HEK293 (cell line): ENCODE measurements at regions not wholly inside any gene's neighbourhood (a gene's known extent, or its start where the extent isn't known, plus 50 kb on each side); places are given as distances from the start of the nearest gene placed in this dataset.

Source experiments
- CTCF ChIA-PET: fragments of 350-600 bp; formaldehyde crosslinking; extraction: SDS; loops from one replicate; lab custom pipeline; 2021; ENCODE audit warnings: antibody characterized with exemption; lab: Yijun Ruan, JAX
- POLR2A ChIA-PET: fragments of 300-600 bp; formaldehyde crosslinking; extraction: SDS; loops from one replicate; lab custom pipeline; 2020; ENCODE audit warnings: antibody characterized with exemption, inconsistent platforms; lab: Yijun Ruan, JAX
- H3K27ac ChIP-seq: fragments of 200-500 bp; sonication (Bioruptor generic); 2 replicates; pipeline ENCODE4 v1.5.1; 2014; ENCODE audit warnings: low read depth, low read length, control low read depth, inconsistent platforms; ENCODE audit errors: extremely low read depth
- H3K36me3 ChIP-seq, 2 experiments: fragments of 200-500 bp in 1 of 2; sonication (Bioruptor generic) in 1 of 2; 1 replicate in 1 of 2; 2 replicates in 1 of 2; pipeline ENCODE4 v1.5.1; 2014 to 2017; ENCODE audit warnings: inconsistent platforms in 2 of 2, low read length in 2 of 2; ENCODE audit not compliant: control insufficient read depth in 2 of 2, insufficient read depth in 1 of 2
- H3K4me1 ChIP-seq: fragments of 200-500 bp; sonication (Bioruptor generic); 2 replicates; pipeline ENCODE4 v1.5.1; 2014; ENCODE audit warnings: mild to moderate bottlenecking, low read length, inconsistent platforms; ENCODE audit not compliant: control insufficient read depth, insufficient read depth
- H3K4me3 ChIP-seq: 2 replicates; pipeline ENCODE4 v1.5.1; 2011; ENCODE audit warnings: low read depth, mild to moderate bottlenecking, control low read depth, low read length, moderate library complexity
- H3K9me3 ChIP-seq: fragments of 200-500 bp; sonication (Bioruptor generic); 2 replicates; pipeline ENCODE4 v1.5.1; 2014; ENCODE audit warnings: low read depth, low read length, inconsistent platforms; ENCODE audit not compliant: control insufficient read depth, insufficient read depth
- HOXA7 ChIP-seq: sonication (generic); formaldehyde crosslinking; IDR thresholded peaks from 2 replicates; pipeline ENCODE4 v1.8.1; 2022; ENCODE audit warnings: missing genetic modification reagents, borderline replicate concordance
- HOXC10 ChIP-seq: sonication (generic); formaldehyde crosslinking; IDR thresholded peaks from 2 replicates; pipeline ENCODE4 v1.8.1; 2023; ENCODE audit warnings: mild to moderate bottlenecking, missing genetic modification reagents
- IKZF3 ChIP-seq: fragments of 450-650 bp; IDR thresholded peaks from 2 replicates; pipeline ENCODE4 v1.5.0; 2018; ENCODE audit warnings: missing biosample characterization, mild to moderate bottlenecking, missing genetic modification characterization, moderate library complexity
- KLF16 ChIP-seq: fragments of 450-650 bp; formaldehyde crosslinking; IDR thresholded peaks from 2 replicates; pipeline ENCODE4 v1.5.1; 2017; ENCODE audit warnings: missing biosample characterization, missing genetic modification characterization
- REST ChIP-seq: fragments of 450-650 bp; formaldehyde crosslinking; IDR thresholded peaks from 2 replicates; pipeline ENCODE4 v1.5.1; 2016; ENCODE audit warnings: missing biosample characterization, missing genetic modification characterization
- SALL2 ChIP-seq: fragments of 450-650 bp; formaldehyde crosslinking; IDR thresholded peaks from 2 replicates; pipeline ENCODE4 v1.5.0; 2017; ENCODE audit warnings: missing biosample characterization, mild to moderate bottlenecking, missing genetic modification characterization, borderline replicate concordance
- SCRT2 ChIP-seq: fragments of 450-650 bp; formaldehyde crosslinking; IDR thresholded peaks from 2 replicates; pipeline ENCODE4 v1.5.1; 2016; ENCODE audit warnings: missing biosample characterization, missing genetic modification characterization
- SETDB1 ChIP-seq: IDR thresholded peaks from one replicate; pipeline ENCODE4 v1.6.1; 2017; ENCODE audit warnings: mild to moderate bottlenecking, low read length, moderate library complexity, mixed read lengths; ENCODE audit not compliant: insufficient read length
- ZBTB21 ChIP-seq: fragments of 450-650 bp; formaldehyde crosslinking; IDR thresholded peaks from 2 replicates; pipeline ENCODE4 v1.5.1; 2017; ENCODE audit warnings: missing biosample characterization, missing genetic modification characterization
- ZBTB26 ChIP-seq: fragments of 450-650 bp; formaldehyde crosslinking; optimal IDR thresholded peaks from 2 replicates; pipeline ENCODE3; 2016; ENCODE audit warnings: missing biosample characterization, mild to moderate bottlenecking, missing genetic modification characterization
- ZBTB8A ChIP-seq: fragments of 450-650 bp; formaldehyde crosslinking; IDR thresholded peaks from 2 replicates; pipeline ENCODE4 v1.5.1; 2016; ENCODE audit warnings: missing biosample characterization, missing genetic modification characterization
- ZNF121 ChIP-seq: fragments of 450-650 bp; formaldehyde crosslinking; IDR thresholded peaks from 2 replicates; pipeline ENCODE4 v1.5.1; 2016; ENCODE audit warnings: missing biosample characterization, missing genetic modification characterization
- ZNF138 ChIP-seq: fragments of 450-650 bp; formaldehyde crosslinking; IDR thresholded peaks from 2 replicates; pipeline ENCODE4 v1.5.1; 2016; ENCODE audit warnings: missing biosample characterization, missing genetic modification characterization, borderline replicate concordance
- ZNF211 ChIP-seq: fragments of 450-650 bp; formaldehyde crosslinking; IDR thresholded peaks from 2 replicates; pipeline ENCODE4 v1.5.1; 2016; ENCODE audit warnings: low read depth, missing biosample characterization, missing genetic modification characterization
- ZNF26 ChIP-seq: fragments of 450-650 bp; formaldehyde crosslinking; IDR thresholded peaks from 2 replicates; pipeline ENCODE4 v1.5.1; 2016; ENCODE audit warnings: missing biosample characterization, missing genetic modification characterization
- ZNF280C ChIP-seq: fragments of 450-650 bp; formaldehyde crosslinking; IDR thresholded peaks from 2 replicates; pipeline ENCODE4 v1.5.1; 2016; ENCODE audit warnings: missing biosample characterization, missing genetic modification characterization
- ZNF354C ChIP-seq: fragments of 450-650 bp; formaldehyde crosslinking; IDR thresholded peaks from 2 replicates; pipeline ENCODE4 v1.5.1; 2016; ENCODE audit warnings: missing biosample characterization, missing genetic modification characterization, low read depth, borderline replicate concordance
- ZNF521 ChIP-seq: fragments of 450-650 bp; formaldehyde crosslinking; IDR thresholded peaks from 2 replicates; pipeline ENCODE4 v1.5.1; 2017; ENCODE audit warnings: missing biosample characterization, mild to moderate bottlenecking, missing genetic modification characterization
- ZNF580 ChIP-seq: fragments of 450-650 bp; formaldehyde crosslinking; IDR thresholded peaks from 2 replicates; pipeline ENCODE4 v1.5.1; 2016; ENCODE audit warnings: missing biosample characterization, missing genetic modification characterization
- ZNF596 ChIP-seq: fragments of 450-650 bp; IDR thresholded peaks from 2 replicates; pipeline ENCODE4 v1.5.0; 2018; ENCODE audit warnings: missing biosample characterization, mild to moderate bottlenecking, missing genetic modification characterization, moderate library complexity
- ZNF707 ChIP-seq: fragments of 450-650 bp; formaldehyde crosslinking; IDR thresholded peaks from 2 replicates; pipeline ENCODE4 v1.5.1; 2016; ENCODE audit warnings: missing biosample characterization, missing genetic modification characterization
- ZNF776 ChIP-seq: fragments of 450-650 bp; formaldehyde crosslinking; IDR thresholded peaks from 2 replicates; pipeline ENCODE4 v1.5.0; 2017; ENCODE audit warnings: missing biosample characterization, missing genetic modification characterization, borderline replicate concordance
- ZSCAN23 ChIP-seq: fragments of 450-650 bp; formaldehyde crosslinking; IDR thresholded peaks from 2 replicates; pipeline ENCODE4 v1.5.1; 2016; ENCODE audit warnings: missing biosample characterization, missing genetic modification characterization

GRCh38 chr20:63085151-63085861, 78.5 kb upstream of the BHLHE23 start (continued):
- TF ChIP-seq ZNF121 (no peak), SCRT2 (tag by site-specific recombination) (no peak), IKZF3 (tag by site-specific recombination) (no peak), ZNF354C (tag by site-specific recombination) (no peak), ZBTB8A (tag by site-specific recombination) (0 out of 2 replicates have a peak, but pooled peaks have one; percentile 22), ZNF26 (no peak), KLF16 (tag by site-specific recombination) (0 out of 2 replicates have a peak, but pooled peaks have one; percentile 40), ZNF521 (tag by site-specific recombination) (no peak), ZNF580 (tag by site-specific recombination) (no peak), ZBTB21 (tag by site-specific recombination) (peak; percentile 66; the same call in 1 of the 2 replicates), ZBTB26 (peak; percentile 28), ZNF211 (tag by site-specific recombination) (no peak), ZNF776 (no peak)

GRCh38 chr20:63084563-63084927, 77.8 kb upstream of the BHLHE23 start:
- TF ChIP-seq ZNF707 (tag by site-specific recombination): no peak
- TF ChIP-seq HOXA7 (CRISPR knock-in tag): no peak
- TF ChIP-seq ZNF280C (tag by site-specific recombination): no peak
- no peak for TF ChIP-seq HOXC10 (CRISPR knock-in tag)
- no peak for TF ChIP-seq ZNF596
- TF ChIP-seq SETDB1: no peak
- no peak for TF ChIP-seq SALL2 (tag by site-specific recombination)
- TF ChIP-seq ZNF138 (tag by site-specific recombination): no peak
- TF ChIP-seq REST: no peak
- no peak for TF ChIP-seq ZSCAN23 (tag by site-specific recombination)
- CTCF ChIA-PET: no interaction called here
- Histone ChIP-seq H3K27ac (no peak overlapping the region), H3K4me3 (no peak overlapping the region), H3K9me3 (no peaks in the 10 kb centered on the region), H3K4me1 (no peaks in the 10 kb centered on the region), H3K36me3 (no peaks in the 10 kb centered on the region)
- POLR2A ChIA-PET: no interaction called here
